ENCODE measurements at regions not wholly inside any gene's neighbourhood (a gene's known extent, or its start where the extent isn't known, plus 50 kb on each side); places are given as distances from the start of the nearest gene placed in this dataset.

- Histone ChIP-seq H2AFZ (ENCODE audit: low read depth, low read length) (no peak overlapping the region), H3K36me3 (ENCODE audit: control insufficient read depth, insufficient read depth, low read length) (no peaks in the 10 kb centered on the region), H3K9me3 (replicated peaks; ENCODE audit: control insufficient read depth, insufficient read depth, low read depth, low read length) (0 out of 2 replicates have a peak, but pooled peaks cover 2% of the 10 kb centered on the region), H3K79me2 (ENCODE audit: control insufficient read depth, insufficient read depth, low read length) (no peaks in the 10 kb centered on the region), H4K20me1 (replicated peaks; ENCODE audit: control insufficient read depth, insufficient read depth, low read length) (no peaks in the 10 kb centered on the region), H3K27me3 (ENCODE audit: control insufficient read depth in 2 of 2, insufficient read depth in 2 of 2, low read length in 2 of 2) (no peaks in the 10 kb centered on the region), H3K4me2 (ENCODE audit: insufficient read depth, low read length) (no peak overlapping the region), H3K9ac (ENCODE audit: insufficient read depth in 1 of 2, low read depth in 2 of 2, low read length in 2 of 2) (no peak overlapping the region), H3K27ac (ENCODE audit: extremely low read depth, low read depth, low read length) (no peak overlapping the region), H3K9me1 (ENCODE audit: control insufficient read depth, insufficient read depth, low read length) (no peaks in the 10 kb centered on the region), H3K4me1 (replicated peaks in 1 of 2; ENCODE audit: control insufficient read depth in 2 of 2, insufficient read depth in 2 of 2, low read length in 2 of 2) (no peaks in the 10 kb centered on the region), H3K4me3 (no peak overlapping the region)
- in situ Hi-C loops (cut with MboI) (no loop called here), intact Hi-C loops (cut with micrococcal nuclease) (no loop called here)
- WGBS (ENCODE audit: insufficient coverage, low coverage, missing lambda C conversion rate) = 0% methylated on average over 1 of the region's 1 CpG
- DNase-seq (ENCODE audit: extremely low read depth in 1 of 4, low spot score in 3 of 4) = no peak
- no peak for ATAC-seq
- ChIA-PET CTCF (ENCODE audit: low intra/inter-chr PET ratio) (no interaction called here), POLR2A (no interaction called here)
- no peak for FAIRE-seq
- BruUV-seq (replicated peaks) = no TSS peak
- TF ChIP-seq TEAD1 (CRISPR knock-in tag; IDR thresholded peaks at IDR 0.05) (no peak), ELF4 (CRISPR knock-in tag; IDR thresholded peaks at IDR 0.05) (no peak), ELF2 (CRISPR knock-in tag; IDR thresholded peaks at IDR 0.05) (no peak), SIN3B (IDR thresholded peaks at IDR 0.05; ENCODE audit: low read depth) (no peak), WHSC1 (IDR thresholded peaks at IDR 0.05; ENCODE audit: low read length) (no peak), ZBTB17 (CRISPR knock-in tag; IDR thresholded peaks at IDR 0.05) (no peak), HDAC1 (IDR thresholded peaks at IDR 0.05) (no peak), HDAC8 (tag; IDR thresholded peaks at IDR 0.05) (no peak), PYGO2 (tag; IDR thresholded peaks at IDR 0.05) (no peak), ZNF785 (CRISPR knock-in tag; IDR thresholded peaks at IDR 0.05) (no peak), ZNF589 (CRISPR knock-in tag; IDR thresholded peaks at IDR 0.05; ENCODE audit: low read depth) (no peak), MGA (IDR thresholded peaks at IDR 0.05) (no peak), IRF1 (CRISPR knock-in tag; IDR thresholded peaks at IDR 0.05; ENCODE audit: borderline replicate concordance) (no peak)
Measured at GRCh38 chr5:113749334-113749733, 235.8 kb downstream of the YTHDC2 start.
